OCI-LY1 (cell line): ENCODE measurements at regions not wholly inside any gene's neighbourhood (a gene's known extent, or its start where the extent isn't known, plus 50 kb on each side); places are given as distances from the start of the nearest gene placed in this dataset.

Source experiments
- EZH2 ChIP-seq: fragments of 200-600 bp; sonication (generic), shearing (Covaris generic); IDR thresholded peaks from 2 replicates; pipeline ENCODE4 v1.8.0; 2017; ENCODE audit warnings: borderline replicate concordance, mixed run types, mild to moderate bottlenecking, antibody characterized with exemption, low read length, moderate library complexity, mixed read lengths
- TF ChIP-seq, protein P1 (sequence below): fragments of 200-600 bp; sonication (generic), shearing (Covaris generic); IDR thresholded peaks from 2 replicates; pipeline ENCODE4 v1.5.1; 2017; ENCODE audit warnings: mild to moderate bottlenecking, antibody characterized with exemption, low read length, moderate library complexity, mixed read lengths

DNA sequence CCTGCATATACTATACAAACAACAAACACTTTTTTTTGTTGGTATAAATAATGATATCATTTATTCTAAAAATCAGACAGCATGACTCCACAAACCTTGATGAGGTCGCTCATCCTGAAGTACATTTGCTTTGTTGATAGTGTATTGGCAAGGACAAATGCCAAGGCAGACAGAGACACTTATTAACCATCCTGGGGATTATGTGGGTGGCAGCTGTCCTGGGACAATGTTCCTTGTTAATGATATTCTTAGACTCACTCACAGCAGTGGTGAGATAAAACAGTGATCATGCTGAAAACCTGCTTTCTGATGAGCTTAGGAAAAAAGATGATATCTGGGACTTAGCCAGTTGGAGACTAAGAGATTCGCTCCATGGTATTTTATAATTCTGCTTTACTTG, 85.4 kb upstream of the OGFRL1 start:
- TF ChIP-seq, protein P1, sequence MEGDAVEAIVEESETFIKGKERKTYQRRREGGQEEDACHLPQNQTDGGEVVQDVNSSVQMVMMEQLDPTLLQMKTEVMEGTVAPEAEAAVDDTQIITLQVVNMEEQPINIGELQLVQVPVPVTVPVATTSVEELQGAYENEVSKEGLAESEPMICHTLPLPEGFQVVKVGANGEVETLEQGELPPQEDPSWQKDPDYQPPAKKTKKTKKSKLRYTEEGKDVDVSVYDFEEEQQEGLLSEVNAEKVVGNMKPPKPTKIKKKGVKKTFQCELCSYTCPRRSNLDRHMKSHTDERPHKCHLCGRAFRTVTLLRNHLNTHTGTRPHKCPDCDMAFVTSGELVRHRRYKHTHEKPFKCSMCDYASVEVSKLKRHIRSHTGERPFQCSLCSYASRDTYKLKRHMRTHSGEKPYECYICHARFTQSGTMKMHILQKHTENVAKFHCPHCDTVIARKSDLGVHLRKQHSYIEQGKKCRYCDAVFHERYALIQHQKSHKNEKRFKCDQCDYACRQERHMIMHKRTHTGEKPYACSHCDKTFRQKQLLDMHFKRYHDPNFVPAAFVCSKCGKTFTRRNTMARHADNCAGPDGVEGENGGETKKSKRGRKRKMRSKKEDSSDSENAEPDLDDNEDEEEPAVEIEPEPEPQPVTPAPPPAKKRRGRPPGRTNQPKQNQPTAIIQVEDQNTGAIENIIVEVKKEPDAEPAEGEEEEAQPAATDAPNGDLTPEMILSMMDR = no peak
- no peak for TF ChIP-seq EZH2
